ELF-1 (cell line): ENCODE measurements at regions not wholly inside any gene's neighbourhood (a gene's known extent, or its start where the extent isn't known, plus 50 kb on each side); places are given as distances from the start of the nearest gene placed in this dataset.
A peak's percentile ranks its signal among the peaks of the same experiment; 100 is the strongest.
"Not testable (repeated sequence)": the region's sequence is repeated elsewhere in the genome, so short reads cannot be mapped to it uniquely, and the experiment has no call there.

Experiments used
- DNase-seq: peaks from one replicate; pipeline ENCODE4 v3.0.0-alpha.2; 2016; ENCODE audit warnings: low read depth, low spot score

DNA sequence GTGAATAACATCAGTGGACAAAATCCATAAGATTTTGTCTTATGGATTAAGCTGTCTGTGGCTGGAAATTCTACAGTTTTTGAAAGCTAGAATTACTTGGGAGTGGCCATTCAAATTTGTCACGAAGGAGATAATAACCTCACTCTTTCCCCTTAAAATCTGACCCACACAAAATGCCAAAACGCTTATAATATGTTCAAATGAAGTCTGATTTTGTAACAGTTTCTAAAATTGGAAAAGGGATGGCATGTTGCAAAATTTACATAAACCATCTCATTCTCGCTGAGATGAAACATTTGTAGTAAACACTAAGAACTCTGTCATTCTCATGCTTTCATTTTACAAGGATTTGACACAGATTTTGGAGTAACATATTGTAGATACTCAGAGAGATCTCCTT is 112.7 kb downstream of the GJA1 start:
- DNase-seq, result no peak

DNA sequence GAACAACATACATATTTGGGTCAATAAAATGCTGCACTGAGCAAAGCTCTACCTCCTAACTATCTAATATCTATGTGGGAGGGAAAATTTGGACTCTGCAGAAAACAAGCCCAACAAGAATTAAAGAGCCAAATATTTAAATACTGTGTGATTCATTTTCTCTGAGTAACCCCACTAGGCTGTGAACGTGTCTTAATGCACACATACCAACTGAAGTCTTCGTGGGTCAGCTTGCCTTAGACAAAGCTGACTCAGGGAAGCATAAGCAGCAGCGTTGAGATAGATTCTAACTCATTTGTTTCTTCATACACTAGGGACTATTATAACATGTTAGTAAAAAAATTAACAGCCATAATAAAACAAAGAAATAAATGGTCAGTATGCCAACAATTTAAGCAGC is 114.3 kb downstream of the GJA1 start:
- no peak for DNase-seq

DNA sequence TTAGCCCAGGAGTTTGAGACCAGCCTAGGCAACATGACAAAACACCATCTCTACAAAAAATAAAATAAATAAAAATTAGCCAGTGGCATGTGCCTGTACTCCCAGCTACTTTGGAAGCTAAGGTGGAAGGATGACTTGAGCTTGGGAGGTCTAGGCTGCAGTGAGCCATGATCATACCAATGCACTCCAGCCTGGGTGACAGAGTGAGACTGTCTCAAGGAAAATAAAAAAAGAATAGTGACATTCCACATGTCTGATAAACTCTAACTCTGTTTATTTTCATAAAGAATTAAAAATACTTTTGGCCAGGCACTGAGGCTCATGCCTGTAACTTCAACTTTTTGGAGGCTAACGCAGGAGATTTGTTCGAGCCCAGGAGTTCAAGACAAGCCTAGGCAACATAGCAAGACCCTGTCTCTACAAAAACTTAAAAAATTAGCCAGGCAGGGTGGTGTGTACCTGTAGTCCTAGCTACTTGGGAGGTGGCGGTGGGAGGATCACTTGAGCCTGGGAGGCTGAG is 115.1 kb downstream of the GJA1 start:
- DNase-seq, result no peak

DNA sequence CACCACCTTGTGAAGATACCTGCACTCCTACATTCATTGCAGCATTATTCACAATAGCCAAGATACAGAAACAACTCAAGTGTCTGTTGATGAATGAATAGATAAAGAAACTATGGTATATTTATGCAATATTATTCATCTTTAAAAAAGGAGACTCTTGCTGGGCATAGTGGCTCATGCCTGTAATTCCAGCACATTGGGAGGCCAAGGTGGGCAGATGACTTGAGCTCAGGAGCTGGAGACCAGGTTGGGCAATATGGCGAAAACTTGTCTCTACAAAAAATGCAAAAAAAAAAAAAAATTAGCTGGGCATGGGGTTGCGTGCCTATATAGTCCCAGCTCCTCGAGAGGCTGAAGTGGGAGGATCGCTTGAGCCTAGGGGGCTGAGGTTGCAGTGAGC is 119.8 kb downstream of the GJA1 start:
- DNase-seq, result no peak

DNA sequence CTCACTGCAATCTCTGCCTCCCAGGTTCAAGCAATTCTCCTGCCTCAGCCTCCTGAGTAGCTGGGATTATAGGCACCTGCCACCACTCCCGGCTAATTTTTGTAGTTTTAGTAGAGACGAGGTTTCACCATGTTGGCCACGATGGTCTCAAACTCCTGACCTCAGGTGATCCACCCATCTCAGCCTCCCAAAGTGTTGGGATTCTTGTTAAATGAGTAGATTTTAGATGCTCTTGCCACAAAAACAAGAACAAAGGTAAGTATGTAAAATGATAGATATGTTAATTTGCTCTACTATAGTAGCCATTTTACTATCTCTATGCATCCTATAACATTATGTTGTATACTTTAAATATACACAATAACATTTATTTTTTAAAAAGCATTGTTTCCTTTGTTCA is 120.7 kb downstream of the GJA1 start:
- DNase-seq, result not testable (repeated sequence)

DNA sequence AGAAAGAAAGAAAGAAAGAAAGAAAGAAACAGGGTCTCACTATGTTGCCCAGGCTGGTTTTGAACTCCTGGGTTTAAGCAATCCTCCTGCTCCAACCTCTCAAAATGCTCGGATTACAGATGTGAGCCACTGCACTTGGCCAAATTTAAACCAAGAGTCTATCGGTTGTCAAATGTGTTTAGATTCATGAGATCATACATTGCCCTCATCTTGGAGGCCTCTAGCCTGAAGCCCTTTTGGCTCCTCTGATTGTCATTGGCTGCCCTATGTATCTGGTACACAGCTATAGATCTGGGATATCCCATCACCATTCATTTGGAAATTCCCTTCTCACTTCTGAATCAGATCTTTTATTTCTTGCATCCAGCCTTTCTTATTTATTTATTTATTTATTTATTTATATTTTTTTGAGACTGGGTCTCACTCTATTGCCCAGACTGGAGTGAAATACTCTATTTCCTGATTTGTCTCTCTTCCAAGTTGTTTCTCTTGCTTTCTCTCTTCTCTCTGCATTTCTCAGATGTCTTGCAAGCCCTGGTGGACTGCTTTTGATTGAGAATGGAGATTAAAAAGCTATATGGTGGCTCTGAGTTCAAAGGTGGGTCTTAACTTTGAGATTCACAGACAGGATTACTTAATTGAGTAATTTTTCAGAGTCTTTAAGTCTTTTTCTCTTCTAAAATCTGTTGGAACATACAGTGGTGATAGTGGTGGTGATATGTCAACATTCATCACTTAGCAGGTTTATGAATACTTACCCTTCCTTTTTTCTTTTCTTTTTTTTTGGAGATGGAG is 121.9 kb downstream of the GJA1 start:
- DNase-seq, result no peak

DNA sequence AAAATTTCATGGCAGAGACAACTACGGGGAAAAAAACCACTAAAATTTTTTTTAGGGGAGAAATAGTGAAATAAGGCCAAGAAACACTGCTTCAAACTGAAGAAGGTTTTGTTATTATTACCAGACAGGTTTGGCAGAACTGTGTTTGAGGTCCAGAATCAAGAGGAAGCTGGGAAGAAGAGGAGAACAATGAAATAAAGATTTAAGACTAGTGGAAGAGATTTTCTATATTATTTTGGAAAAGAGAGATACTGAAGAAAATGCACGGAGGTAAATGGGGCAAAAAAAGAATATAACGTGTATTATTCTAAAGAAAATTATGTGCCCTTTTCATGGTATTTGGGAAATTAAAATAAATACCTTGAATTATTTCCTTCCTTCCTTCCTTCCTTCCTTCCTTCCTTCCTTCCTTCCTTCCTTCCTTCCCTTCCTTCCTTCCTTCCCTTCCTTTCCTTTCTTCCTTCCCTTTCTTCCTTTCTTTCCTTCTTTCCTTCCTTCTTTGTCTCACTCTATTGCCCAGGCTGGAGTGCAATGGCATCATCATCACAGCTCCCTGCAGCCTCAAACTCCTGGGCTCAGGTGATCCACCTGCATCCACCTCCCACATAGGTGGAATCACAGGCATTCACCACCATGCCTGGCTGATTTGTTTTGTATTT is 124.3 kb downstream of the GJA1 start:
- no peak for DNase-seq

DNA sequence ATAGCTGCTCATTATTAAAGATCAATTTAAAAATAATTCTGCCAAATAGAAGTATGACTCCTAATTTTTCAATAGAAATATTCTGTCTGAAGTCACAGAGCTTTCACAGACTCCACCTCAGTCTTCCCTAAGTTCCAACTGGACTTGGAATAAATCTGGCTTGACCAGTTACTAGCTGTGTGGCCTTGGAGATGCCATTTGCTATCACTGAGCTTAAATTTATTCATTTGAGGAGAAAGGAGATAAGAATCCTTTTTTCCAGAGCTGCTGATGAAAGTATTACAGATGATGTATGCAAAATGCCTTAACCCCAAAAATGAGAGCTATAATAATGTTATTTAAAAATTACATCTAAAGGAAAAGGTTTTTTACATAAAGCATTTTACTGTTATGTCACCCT is 125.0 kb downstream of the GJA1 start:
- no peak for DNase-seq

DNA sequence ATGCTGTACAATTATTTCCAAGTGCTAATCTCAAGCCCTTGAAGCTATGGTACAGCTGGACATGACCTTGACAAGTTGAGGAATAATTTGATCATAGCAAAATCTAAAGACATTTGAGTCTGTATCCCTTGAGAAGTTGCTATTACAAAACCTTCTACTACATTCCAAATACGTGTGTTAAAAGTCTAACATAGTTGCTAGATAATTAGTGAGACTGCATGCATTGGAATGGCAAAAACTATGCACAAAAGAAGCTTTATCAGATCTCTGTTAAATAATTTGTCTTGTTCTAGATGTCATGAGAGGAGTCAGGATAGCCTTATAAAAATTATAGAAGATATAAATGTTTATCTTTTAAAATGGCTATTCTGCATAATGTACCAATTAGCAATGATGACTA is 127.8 kb downstream of the GJA1 start:
- DNase-seq, result no peak

DNA sequence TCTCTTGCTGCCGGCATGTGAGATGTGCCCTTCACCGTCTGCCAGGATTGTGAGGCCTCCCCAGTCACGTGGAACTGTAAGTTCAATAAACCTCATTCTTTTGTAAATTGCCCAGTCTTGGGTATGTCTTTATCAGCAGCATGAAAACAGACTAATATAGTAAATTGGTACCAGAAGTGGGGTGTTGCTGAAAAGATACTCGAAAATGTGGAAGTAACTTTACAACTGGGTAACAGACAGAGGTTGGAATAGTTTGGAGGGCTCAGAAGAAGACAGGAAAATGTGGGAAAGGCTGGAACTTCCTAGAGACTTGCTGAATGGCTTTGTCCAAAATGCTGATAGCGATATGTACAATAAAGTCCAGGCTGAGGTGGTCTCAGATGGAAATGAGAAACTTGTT is 129.1 kb downstream of the GJA1 start:
- DNase-seq, result not testable (repeated sequence)

DNA sequence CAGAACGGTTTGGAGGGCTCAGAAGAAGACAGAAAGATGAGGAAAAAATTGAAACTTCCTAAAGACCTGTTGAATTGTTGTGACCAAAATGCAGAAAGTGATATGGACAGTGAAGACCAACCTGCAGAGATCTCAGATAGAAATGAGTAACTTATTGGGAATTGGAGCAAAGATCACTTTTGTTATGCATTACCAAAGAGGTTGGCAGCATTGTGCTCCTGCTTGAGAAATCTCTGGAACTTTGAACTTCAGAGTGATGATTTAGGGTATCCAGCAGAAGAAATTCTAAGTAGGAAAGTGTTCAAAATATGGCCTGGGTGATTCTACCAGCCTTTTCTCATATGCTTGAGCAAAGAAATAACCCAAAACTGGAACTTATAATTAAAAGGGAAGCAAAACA is 136.0 kb downstream of the GJA1 start:
- no peak for DNase-seq

DNA sequence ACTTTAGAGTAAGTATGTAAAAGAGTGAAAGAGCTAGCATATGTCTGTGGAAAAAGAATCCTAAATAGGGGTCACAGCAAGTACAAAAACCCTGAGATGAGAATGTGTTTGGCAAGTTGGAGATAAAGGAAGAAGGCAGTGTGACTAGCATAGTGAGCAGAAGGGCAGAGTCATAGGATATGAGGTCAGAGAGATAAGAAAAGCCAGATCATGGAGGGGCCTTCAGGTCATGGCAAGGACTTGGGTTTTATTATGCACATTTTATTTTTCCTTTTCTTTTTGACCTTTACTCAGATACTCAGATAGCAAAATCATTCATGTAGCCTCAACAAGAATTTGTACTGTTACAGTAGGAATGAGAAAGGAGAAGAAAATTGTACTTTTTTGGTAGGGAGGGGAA is 138.0 kb downstream of the GJA1 start:
- no peak for DNase-seq

DNA sequence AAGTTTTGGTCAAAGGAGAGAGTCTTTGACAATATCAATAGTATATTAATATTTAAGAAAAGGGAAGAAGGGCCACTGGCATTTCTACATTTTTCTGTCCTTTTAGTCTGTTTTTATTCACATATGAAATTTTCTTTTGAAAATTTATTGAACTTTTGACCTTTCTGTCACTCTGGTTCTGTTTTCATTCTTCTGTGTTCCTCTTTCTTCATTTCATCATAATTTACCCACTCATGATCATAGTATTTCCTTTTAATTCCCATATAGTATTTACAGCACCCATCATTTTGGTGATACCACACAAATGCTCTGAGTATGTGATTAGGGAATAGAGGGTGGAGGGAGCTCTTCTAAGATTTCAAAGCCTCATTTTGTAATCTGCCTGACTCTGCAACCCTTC is 142.8 kb downstream of the GJA1 start:
- no peak for DNase-seq

DNA sequence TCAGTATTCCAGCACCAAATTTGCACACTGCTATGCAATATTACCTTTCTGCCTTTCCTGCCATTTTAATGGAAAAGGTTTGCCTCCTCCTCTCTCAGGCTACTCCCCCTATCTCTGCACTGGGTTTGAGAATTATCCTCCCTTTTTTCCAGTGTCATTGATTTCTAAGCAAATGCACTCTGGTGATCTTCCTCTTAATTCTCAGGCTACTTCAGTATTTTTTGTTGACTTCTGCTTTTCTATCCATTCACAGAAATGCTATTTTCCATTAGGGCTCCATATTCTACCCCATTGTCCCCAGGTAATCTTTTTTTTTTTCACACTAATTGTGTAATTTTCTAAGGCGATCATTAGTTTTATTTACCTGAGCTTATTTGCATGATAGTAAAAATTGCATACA is 144.0 kb downstream of the GJA1 start:
- DNase-seq, result no peak

DNA sequence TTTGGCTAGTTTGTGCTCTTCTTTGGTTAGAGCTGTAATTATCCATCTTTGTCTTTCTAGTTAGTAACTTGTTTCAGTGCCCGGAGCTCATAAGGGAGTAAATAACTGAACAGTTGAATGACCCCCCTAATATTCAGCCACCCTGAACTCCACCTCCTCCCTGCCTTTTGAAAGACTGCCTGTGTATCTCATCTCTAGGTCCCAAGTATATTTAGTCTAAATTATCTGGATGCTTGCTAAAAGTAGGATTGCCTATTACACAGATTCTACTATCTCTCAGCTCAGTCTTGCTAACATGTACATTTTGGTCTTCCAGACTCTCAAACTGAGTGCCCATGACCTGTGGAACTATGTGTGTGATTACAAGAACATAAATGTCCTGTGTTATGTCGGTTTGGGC is 145.9 kb downstream of the GJA1 start:
- no peak for DNase-seq

DNA sequence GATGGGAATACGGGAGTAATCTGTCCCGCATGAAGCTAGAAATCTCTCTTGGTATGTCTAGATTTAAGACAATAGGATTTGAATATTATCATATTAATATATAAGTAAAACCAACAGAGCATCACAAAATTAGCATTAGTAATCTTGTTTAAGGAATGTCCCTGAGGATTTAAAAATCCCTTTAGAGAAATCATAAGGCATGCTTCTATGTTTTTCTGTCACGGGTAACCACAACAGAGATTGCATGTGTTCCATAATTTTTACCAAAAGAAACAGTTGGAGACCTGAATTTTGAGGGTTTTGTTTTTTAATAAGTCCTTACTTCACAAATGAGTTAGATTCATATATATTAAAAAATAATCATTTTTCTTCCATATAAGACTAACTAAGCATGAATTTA is 146.8 kb downstream of the GJA1 start:
- DNase-seq, result no peak

DNA sequence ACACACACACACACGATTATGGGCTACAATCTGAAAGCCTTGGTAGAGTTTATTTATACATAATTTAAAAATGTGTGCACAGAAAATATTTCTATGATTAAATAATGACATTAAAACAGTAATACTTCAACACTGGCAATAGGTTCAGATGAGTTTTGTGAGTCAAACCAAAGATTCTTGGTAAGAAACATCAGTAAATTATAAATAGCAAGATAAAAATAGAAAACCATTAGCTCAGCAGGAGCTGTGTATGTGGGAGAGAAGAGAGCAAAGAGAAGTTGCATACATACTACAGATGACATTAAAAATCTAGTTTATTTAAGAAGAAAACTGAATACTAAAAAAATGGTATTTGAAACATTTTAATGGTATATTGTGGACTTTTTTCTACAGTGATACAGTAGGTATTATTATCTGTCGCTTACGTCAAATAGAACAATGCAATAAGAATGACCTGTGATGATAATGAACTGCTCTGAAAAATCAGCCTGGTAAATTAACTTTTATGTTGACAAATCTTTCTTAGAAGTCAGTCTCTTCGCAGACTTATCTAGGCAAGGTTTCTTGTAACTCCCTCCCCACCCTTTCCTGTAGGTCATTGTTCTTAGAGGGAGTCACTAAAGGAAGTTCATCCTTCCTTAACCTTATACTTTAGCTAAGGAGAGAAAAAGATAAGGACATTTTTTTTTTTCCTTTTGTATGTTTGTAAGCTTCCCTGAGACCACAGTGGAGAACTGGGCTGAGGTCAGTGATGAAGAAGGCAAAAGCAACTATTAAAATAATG is 149.3 kb downstream of the GJA1 start:
- no peak for DNase-seq

DNA sequence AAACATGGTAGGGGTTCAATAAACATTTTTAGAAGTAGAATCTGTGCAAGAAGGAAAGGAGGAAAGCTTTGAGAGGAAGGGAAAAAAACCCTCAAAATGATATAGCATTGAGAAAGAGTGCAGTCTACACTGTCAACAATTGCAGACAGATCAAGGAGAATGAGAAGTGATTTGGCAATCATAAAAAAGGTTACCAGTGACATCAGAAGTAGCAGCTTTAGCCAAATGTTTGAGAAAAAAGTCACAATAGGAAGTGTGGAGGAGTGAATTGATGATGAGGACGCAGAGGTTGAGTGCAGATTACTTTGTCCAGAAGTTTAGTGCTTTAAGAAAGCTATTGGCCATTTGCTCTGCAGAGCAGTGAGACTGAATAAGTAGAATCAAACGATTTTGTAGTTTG is 155.0 kb downstream of the GJA1 start:
- no peak for DNase-seq

DNA sequence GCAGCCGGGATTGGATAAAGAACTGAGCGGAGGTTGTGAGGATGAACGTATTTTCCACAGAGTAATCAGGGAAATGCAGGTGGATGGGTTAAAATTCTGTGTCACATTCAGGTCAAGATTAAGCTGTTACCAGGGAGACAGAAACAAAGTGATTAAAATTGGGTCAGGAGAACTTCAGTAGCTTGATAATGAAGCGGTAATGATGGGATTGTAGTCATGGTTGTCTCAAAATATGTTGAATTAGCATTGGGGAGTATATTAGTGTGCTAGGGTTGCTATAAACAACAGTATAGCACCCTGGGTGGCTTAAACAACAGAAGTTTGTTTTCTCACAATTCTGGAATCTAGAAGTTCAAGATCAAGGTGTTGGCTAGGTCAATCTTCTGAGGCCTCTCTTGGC is 155.5 kb downstream of the GJA1 start:
- DNase-seq, result no peak

DNA sequence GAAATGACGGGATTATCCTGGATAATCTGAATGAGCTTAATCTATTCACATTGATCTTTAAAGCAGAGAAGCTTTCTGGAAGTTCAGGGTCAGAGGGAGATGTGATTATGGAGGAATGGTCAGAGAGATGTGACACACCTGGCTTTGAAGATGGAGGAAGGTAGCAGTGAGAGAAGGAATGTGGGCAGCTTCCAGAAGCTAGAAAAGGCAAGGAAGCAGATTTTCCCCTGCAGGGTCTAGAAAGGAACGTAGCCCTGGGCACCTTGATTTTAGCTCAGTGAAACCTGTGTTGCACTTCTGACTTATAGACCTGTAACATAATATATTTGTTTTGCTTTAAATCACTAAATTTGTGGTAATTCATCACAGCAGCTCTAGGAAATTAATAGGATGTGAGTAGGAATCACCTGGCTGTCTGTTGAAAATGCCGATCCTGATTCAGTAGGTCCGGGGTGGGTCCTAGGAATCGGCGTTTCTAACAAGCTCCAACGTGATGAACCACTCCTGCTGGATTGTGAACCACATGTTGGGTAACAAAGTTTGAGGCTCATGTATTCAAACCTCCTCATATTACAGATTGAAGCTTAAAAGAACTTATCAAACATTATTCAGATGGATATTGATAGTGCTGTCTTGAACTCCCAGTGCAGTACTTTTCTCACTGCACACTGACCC is 157.0 kb downstream of the GJA1 start:
- DNase-seq, result peak; percentile 16

DNA sequence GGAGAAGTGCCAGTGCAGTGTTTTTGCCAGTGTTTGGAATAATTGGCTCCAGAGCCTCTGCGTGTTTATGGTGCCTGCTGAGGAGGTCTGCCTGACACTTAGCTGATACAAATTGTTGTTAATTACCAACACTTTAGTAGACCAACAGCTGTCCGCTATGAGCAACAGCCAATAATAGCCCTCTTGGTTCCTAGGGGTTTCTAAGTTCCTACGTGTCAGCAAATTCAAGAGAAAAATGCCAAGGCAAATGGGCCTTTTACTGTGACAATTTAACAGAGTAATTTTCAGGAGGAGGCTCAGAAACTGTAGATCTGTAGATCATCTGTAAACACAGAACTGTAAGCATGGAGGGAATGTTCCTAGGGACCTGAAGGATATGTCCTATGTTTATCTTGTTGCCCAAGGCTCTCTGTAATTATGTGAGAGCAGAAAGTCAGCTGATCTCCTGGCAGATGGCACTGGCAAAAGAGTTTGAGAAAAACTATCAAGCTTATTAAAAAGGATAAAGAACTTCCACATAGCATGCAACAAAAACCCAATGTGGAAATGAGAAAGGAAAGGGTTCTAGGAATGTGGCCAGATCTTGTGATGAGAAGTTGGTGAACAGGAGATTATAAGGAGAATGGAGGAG is 157.7 kb downstream of the GJA1 start:
- peak; percentile 30 for DNase-seq
